GM12872 (cell line): ENCODE measurements at regions not wholly inside any gene's neighbourhood (a gene's known extent, or its start where the extent isn't known, plus 50 kb on each side); places are given as distances from the start of the nearest gene placed in this dataset.

Experiments
- TF ChIP-seq, protein P1 (sequence below): IDR thresholded peaks from 3 replicates; pipeline ENCODE4 v1.5.1; 2011; ENCODE audit warnings: low read depth, mild to moderate bottlenecking, low read length, moderate library complexity; ENCODE audit not compliant: insufficient read depth

- TF ChIP-seq, protein P1, sequence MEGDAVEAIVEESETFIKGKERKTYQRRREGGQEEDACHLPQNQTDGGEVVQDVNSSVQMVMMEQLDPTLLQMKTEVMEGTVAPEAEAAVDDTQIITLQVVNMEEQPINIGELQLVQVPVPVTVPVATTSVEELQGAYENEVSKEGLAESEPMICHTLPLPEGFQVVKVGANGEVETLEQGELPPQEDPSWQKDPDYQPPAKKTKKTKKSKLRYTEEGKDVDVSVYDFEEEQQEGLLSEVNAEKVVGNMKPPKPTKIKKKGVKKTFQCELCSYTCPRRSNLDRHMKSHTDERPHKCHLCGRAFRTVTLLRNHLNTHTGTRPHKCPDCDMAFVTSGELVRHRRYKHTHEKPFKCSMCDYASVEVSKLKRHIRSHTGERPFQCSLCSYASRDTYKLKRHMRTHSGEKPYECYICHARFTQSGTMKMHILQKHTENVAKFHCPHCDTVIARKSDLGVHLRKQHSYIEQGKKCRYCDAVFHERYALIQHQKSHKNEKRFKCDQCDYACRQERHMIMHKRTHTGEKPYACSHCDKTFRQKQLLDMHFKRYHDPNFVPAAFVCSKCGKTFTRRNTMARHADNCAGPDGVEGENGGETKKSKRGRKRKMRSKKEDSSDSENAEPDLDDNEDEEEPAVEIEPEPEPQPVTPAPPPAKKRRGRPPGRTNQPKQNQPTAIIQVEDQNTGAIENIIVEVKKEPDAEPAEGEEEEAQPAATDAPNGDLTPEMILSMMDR: no peak
Observed at GRCh38 chr21:16216288-16216962, 486.6 kb downstream of the USP25 start.

GRCh38 chr21:16218682-16219343 lies 489.0 kb downstream of the USP25 start:
- TF ChIP-seq, protein P1: no peak

GRCh38 chr21:16239659-16240265 lies 510.0 kb downstream of the USP25 start:
- TF ChIP-seq, protein P1: no peak

DNA sequence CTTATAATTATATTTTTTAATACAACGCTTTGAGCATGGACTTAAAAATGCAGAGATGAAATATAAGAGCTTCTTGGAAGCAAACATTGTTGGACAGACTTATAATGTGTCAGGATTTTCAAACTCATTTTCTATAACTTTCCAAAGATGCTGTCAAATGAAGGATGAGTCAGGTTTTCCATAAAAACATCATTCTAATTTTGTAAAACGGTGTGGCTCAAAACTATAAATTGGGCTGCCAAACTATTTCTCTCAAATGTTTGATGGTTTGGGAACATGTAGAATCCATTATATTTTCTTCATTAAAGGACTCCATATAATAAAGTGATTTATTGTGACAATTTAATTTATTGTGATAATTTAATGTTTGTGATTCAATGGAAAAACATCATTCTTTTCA lies 511.2 kb downstream of the USP25 start:
- TF ChIP-seq, protein P1: no peak

DNA sequence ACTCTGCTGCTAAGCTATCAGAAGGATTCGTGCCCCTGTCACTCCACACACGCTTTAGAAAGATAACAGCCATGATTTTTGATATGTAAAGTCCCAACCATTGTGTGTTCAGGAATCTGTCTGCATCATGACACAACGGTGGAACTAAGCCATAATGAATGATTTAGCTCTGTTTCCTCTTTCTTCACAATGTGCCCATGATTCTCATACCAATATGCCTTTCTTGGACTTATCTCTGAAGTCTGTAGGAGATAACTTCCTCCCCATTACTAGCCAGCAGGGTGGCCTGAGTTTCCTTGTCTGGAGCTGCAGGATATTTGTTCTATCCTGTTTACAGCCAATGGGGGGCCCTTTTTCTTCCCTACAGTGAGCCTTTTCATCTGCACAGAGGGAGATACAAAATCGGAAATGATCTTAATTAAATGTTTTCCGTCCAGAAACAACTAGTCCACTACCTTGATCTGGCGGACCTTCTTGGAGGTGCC lies 511.7 kb downstream of the USP25 start:
- TF ChIP-seq, protein P1: no peak

DNA sequence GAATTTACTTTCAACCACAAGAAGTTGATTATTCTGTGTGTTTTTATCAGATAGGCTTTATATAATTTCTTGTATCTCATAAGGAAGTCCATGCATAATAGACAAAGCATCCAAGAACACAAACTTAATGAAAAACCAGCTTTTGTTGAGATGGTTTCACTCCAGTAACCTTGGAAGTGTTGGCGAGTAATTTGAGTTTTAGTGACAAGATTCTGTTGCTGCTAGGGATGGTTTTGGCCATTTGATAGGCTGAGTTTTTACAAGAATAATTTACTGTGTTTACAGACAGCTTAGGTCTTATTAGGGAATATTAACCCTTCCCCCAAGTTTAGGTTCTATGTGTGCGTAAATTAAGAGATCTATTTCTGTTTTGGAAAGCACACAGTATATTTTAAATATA lies 513.6 kb downstream of the USP25 start:
- TF ChIP-seq, protein P1: no peak

DNA sequence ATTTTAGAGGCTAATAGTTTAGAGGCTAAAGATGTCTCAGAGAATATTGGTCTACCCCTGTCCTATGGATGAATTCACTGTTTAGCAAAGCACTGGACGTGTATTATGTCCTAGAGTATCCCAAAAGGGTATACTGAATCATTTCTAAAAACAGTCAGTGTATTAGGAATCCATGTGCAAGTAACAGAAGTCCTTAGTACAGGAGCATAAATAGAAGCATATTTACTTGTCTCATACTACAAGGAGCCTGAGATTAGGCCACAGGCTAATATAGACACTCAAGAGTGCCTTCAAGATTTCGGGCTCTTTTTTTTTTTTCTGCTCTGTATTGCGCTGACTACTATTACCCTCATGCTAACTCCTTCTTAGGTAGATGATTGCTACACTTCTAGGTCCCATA lies 518.9 kb downstream of the USP25 start:
- TF ChIP-seq, protein P1: no peak
